ENCODE measurements at regions not wholly inside any gene's neighbourhood (a gene's known extent, or its start where the extent isn't known, plus 50 kb on each side); places are given as distances from the start of the nearest gene placed in this dataset.

- Histone ChIP-seq H3K4me3 (ENCODE audit: low read length) (no peak overlapping the region), H3K9ac (ENCODE audit: low read length) (no peak overlapping the region), H4K20me1 (ENCODE audit: insufficient read depth) (no peaks in the 10 kb centered on the region), H3K9me3 (ENCODE audit: low read length) (no peaks in the 10 kb centered on the region), H3K4me2 (ENCODE audit: low read length) (no peak overlapping the region), H2AFZ (ENCODE audit: low read depth, low read length) (no peak overlapping the region), H3F3A (ENCODE audit: insufficient read depth, low read length, poor library complexity, severe bottlenecking) (no peaks in the 10 kb centered on the region), H3K9me2 (ENCODE audit: insufficient read depth, low read length) (no peaks in the 10 kb centered on the region), H3K79me2 (replicated peaks; ENCODE audit: insufficient read depth, low read length) (no peaks in the 10 kb centered on the region), H3K27me3 (ENCODE audit: insufficient read depth, low read depth, low read length) (peaks cover 41% of the 10 kb centered on the region), H3K36me3 (ENCODE audit: insufficient read depth, low read length) (no peaks in the 10 kb centered on the region), H3K27ac (ENCODE audit: low read length) (no peak overlapping the region)
- TF ChIP-seq TAF1 (IDR thresholded peaks at IDR 0.05; ENCODE audit: low read depth) (no peak), MXI1 (conservative IDR thresholded peaks at IDR 0.05; ENCODE audit: poor library complexity, severe bottlenecking) (no peak), EP300 (conservative IDR thresholded peaks at IDR 0.05; ENCODE audit: poor library complexity, severe bottlenecking) (no peak), RAD21 (conservative IDR thresholded peaks at IDR 0.05) (no peak), SMC3 (conservative IDR thresholded peaks at IDR 0.05; ENCODE audit: poor library complexity) (no peak), POLR2AphosphoS5 (IDR thresholded peaks at IDR 0.05) (no peak), CTCF (IDR thresholded peaks at IDR 0.05; ENCODE audit: poor library complexity, severe bottlenecking) (no peak), REST (IDR thresholded peaks at IDR 0.05; ENCODE audit: borderline replicate concordance) (no peak), EZH2 (IDR thresholded peaks at IDR 0.05; ENCODE audit: borderline replicate concordance, insufficient read depth, low read length, poor library complexity, severe bottlenecking) (no peak)
These were observed 69.0 kb upstream of the GRAMD1B start for GRCh38 chr11:123361110-123361509.

GRCh38 chr11:123360267-123360936 lies 69.7 kb upstream of the GRAMD1B start:
- Histone ChIP-seq H3K36me3 (ENCODE audit: insufficient read depth, low read length) (no peaks in the 10 kb centered on the region), H4K20me1 (ENCODE audit: insufficient read depth) (no peaks in the 10 kb centered on the region), H2AFZ (ENCODE audit: low read depth, low read length) (no peak overlapping the region), H3F3A (ENCODE audit: insufficient read depth, low read length, poor library complexity, severe bottlenecking) (no peaks in the 10 kb centered on the region), H3K4me3 (ENCODE audit: low read length) (no peak overlapping the region), H3K79me2 (replicated peaks; ENCODE audit: insufficient read depth, low read length) (no peaks in the 10 kb centered on the region), H3K4me2 (ENCODE audit: low read length) (no peak overlapping the region), H3K27me3 (ENCODE audit: insufficient read depth, low read depth, low read length) (peaks cover 41% of the 10 kb centered on the region), H3K9me3 (ENCODE audit: low read length) (no peaks in the 10 kb centered on the region), H3K9ac (ENCODE audit: low read length) (no peak overlapping the region), H3K9me2 (ENCODE audit: insufficient read depth, low read length) (no peaks in the 10 kb centered on the region), H3K27ac (ENCODE audit: low read length) (no peak overlapping the region)
- TF ChIP-seq SMC3 (conservative IDR thresholded peaks at IDR 0.05; ENCODE audit: poor library complexity) (no peak), REST (IDR thresholded peaks at IDR 0.05; ENCODE audit: borderline replicate concordance) (no peak), POLR2AphosphoS5 (IDR thresholded peaks at IDR 0.05) (no peak), MXI1 (conservative IDR thresholded peaks at IDR 0.05; ENCODE audit: poor library complexity, severe bottlenecking) (no peak), EZH2 (IDR thresholded peaks at IDR 0.05; ENCODE audit: borderline replicate concordance, insufficient read depth, low read length, poor library complexity, severe bottlenecking) (no peak), TAF1 (IDR thresholded peaks at IDR 0.05; ENCODE audit: low read depth) (no peak), CTCF (IDR thresholded peaks at IDR 0.05; ENCODE audit: poor library complexity, severe bottlenecking) (no peak), EP300 (conservative IDR thresholded peaks at IDR 0.05; ENCODE audit: poor library complexity, severe bottlenecking) (no peak), RAD21 (conservative IDR thresholded peaks at IDR 0.05) (no peak)
